K562 (cell line): ENCODE measurements at regions not wholly inside any gene's neighbourhood (a gene's known extent, or its start where the extent isn't known, plus 50 kb on each side); places are given as distances from the start of the nearest gene placed in this dataset.

Experiments
- CBX3 ChIP-seq, 2 experiments: IDR thresholded peaks; 1 replicate in 1 of 2; 2 replicates in 1 of 2; pipeline ENCODE4 v1.6.1; 2012; ENCODE audit warnings: inconsistent platforms in 2 of 2, low read length in 2 of 2, borderline replicate concordance in 1 of 2, control low read depth in 1 of 2
- CEBPB ChIP-seq: fragments of 450-650 bp; IDR thresholded peaks from 2 replicates; pipeline ENCODE4 v1.6.1; 2016; ENCODE audit warnings: missing genetic modification characterization, missing compliant biosample characterization
- CTCF ChIP-seq, 3 experiments: IDR thresholded peaks in 2 of 3; conservative IDR thresholded peaks in 1 of 3; 2 replicates each; pipeline ENCODE4 v1.5.1; 2011 to 2012; ENCODE audit warnings: low read length in 3 of 3, mild to moderate bottlenecking in 3 of 3, control low read depth in 2 of 3, improper control_type of control experiment in 1 of 3, inconsistent platforms in 1 of 3, low read depth in 1 of 3, mixed read lengths in 1 of 3, moderate library complexity in 1 of 3; ENCODE audit not compliant: insufficient read depth in 2 of 3
- FOXP1 ChIP-seq: sonication (generic); formaldehyde crosslinking; IDR thresholded peaks from 2 replicates; pipeline ENCODE4 v1.8.0; 2022; ENCODE audit warnings: mild to moderate bottlenecking, missing genetic modification reagents
- HDAC6 ChIP-seq: IDR thresholded peaks from 2 replicates; pipeline ENCODE4 v1.6.1; 2012; ENCODE audit warnings: low read depth, mild to moderate bottlenecking, control low read depth, inconsistent platforms, low read length, moderate library complexity
- NFIC ChIP-seq: fragments of 450-650 bp; IDR thresholded peaks from 2 replicates; pipeline ENCODE4 v1.6.1; 2017; ENCODE audit warnings: mild to moderate bottlenecking, inconsistent platforms
- PTBP1 ChIP-seq: fragments of 200-400 bp; formaldehyde crosslinking; IDR thresholded peaks from 2 replicates; pipeline ENCODE4 v1.6.1; 2017; ENCODE audit warnings: low read depth, low read length
- RAD21 ChIP-seq, 2 experiments: fragments of 250-450 bp in 1 of 2; fragments of 450-650 bp in 1 of 2; sonication (Bioruptor Pico) in 1 of 2; formaldehyde crosslinking in 1 of 2; IDR thresholded peaks in 1 of 2; conservative IDR thresholded peaks in 1 of 2; 2 replicates each; pipeline versions ENCODE4 v1.4.0 to v1.8.0; 2020 to 2022; ENCODE audit warnings: mild to moderate bottlenecking in 2 of 2, moderate library complexity in 1 of 2
- ZBTB40 ChIP-seq, 2 experiments: fragments of 450-650 bp in 1 of 2; sonication (generic) in 1 of 2; formaldehyde crosslinking in 1 of 2; IDR thresholded peaks; 2 replicates each; pipeline versions ENCODE4 v1.7.1 to v1.9.0; 2016 to 2022; ENCODE audit warnings: inconsistent platforms in 1 of 2, mild to moderate bottlenecking in 1 of 2, missing genetic modification reagents in 1 of 2
- ZNF282 ChIP-seq: sonication (generic); formaldehyde crosslinking; IDR thresholded peaks from 2 replicates; pipeline ENCODE4 v1.8.1; 2023; ENCODE audit warnings: missing genetic modification reagents
- ZNF384 ChIP-seq: IDR thresholded peaks from 2 replicates; pipeline ENCODE4 v1.6.1; 2012; ENCODE audit warnings: low read depth, low read length, improper control_type of control experiment
- TF ChIP-seq, protein P1 (sequence below): fragments of 250-450 bp; sonication (Bioruptor Pico); IDR thresholded peaks from 2 replicates; pipeline ENCODE4 v1.5.0; 2020; ENCODE audit warnings: mild to moderate bottlenecking, borderline replicate concordance

DNA sequence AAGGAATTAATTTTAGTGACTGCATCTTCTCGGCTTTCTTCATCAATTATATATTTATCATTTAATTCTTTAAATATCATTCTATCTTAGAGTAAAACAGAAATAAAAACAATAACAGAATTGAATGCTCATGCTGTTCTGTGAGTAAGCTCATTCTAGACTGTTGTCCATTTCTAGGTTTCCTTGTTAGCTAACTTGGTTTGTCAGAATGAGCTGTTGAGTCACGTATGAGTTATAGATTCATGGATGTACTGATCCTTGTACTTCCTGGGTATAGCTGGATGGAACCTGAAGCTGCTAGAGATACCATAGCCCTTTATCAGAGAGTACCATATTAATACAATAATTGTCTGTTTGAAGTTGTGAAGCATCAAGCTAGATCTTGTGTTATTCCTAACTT is 515.3 kb downstream of the TENT5A start:
- TF ChIP-seq CTCF (IDR thresholded peaks at IDR 0.05 in 2 of 3, conservative IDR thresholded peaks at IDR 0.05 in 1 of 3; ENCODE audit: insufficient read depth in 2 of 3, low read depth in 1 of 3, low read length in 3 of 3): no peak
- TF ChIP-seq PTBP1: no peak
- TF ChIP-seq ZNF384: no peak
- TF ChIP-seq ZBTB40 (IDR thresholded peaks at IDR 0.05): no peak
- TF ChIP-seq ZBTB40 (CRISPR knock-in tag; IDR thresholded peaks at IDR 0.05): no peak
- no peak for TF ChIP-seq CBX3 (IDR thresholded peaks at IDR 0.05; ENCODE audit: borderline replicate concordance in 1 of 2, low read length in 2 of 2)
- TF ChIP-seq, protein P1, sequence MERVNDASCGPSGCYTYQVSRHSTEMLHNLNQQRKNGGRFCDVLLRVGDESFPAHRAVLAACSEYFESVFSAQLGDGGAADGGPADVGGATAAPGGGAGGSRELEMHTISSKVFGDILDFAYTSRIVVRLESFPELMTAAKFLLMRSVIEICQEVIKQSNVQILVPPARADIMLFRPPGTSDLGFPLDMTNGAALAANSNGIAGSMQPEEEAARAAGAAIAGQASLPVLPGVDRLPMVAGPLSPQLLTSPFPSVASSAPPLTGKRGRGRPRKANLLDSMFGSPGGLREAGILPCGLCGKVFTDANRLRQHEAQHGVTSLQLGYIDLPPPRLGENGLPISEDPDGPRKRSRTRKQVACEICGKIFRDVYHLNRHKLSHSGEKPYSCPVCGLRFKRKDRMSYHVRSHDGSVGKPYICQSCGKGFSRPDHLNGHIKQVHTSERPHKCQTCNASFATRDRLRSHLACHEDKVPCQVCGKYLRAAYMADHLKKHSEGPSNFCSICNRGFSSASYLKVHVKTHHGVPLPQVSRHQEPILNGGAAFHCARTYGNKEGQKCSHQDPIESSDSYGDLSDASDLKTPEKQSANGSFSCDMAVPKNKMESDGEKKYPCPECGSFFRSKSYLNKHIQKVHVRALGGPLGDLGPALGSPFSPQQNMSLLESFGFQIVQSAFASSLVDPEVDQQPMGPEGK (CRISPR knock-in tag): no peak
- TF ChIP-seq HDAC6: no peak
- TF ChIP-seq NFIC: no peak
- no peak for TF ChIP-seq RAD21 (CRISPR knock-in tag; conservative IDR thresholded peaks at IDR 0.05 in 1 of 2, IDR thresholded peaks at IDR 0.05 in 1 of 2)
- no peak for TF ChIP-seq FOXP1 (CRISPR knock-in tag)
- TF ChIP-seq CEBPB (tag): no peak
- TF ChIP-seq ZNF282 (CRISPR knock-in tag): no peak
